WTC11 (cell line): ENCODE measurements at regions not wholly inside any gene's neighbourhood (a gene's known extent, or its start where the extent isn't known, plus 50 kb on each side); places are given as distances from the start of the nearest gene placed in this dataset.

Source experiments
- ATAC-seq: fragments of 200-7000 bp; cut with Tn5 transposase; 2 replicates; pipeline ENCODE4 v1.10.0; 2021; ENCODE audit warnings: mild to moderate bottlenecking, moderate library complexity
- CTCF ChIA-PET: fragments of 300-600 bp; sonication (Branson Sonifier 250); formaldehyde crosslinking; loops from one replicate; lab custom pipeline; 2021; ENCODE audit warnings: antibody characterized with exemption; lab: Charles Lee
- POLR2A ChIA-PET: fragments of 350-600 bp; sonication (Branson Sonifier 250); formaldehyde crosslinking; loops from one replicate; lab custom pipeline; 2021; ENCODE audit warnings: antibody characterized with exemption; lab: Charles Lee
- DNase-seq: peaks from one replicate; pipeline ENCODE4 v3.0.0; 2021; ENCODE audit warnings: low spot score
- H3K27ac Mint-ChIP-seq: 2 replicates; pipeline ENCODE4 v1.8.0; 2021; ENCODE audit warnings: mixed read lengths
- H3K27me3 Mint-ChIP-seq: 2 replicates; pipeline ENCODE4 v1.8.0; 2021; ENCODE audit warnings: low read depth, mild to moderate bottlenecking, moderate library complexity, mixed read lengths
- H3K36me3 Mint-ChIP-seq: 2 replicates; pipeline ENCODE4 v1.8.0; 2021; ENCODE audit warnings: mixed read lengths
- H3K4me1 Mint-ChIP-seq: 2 replicates; pipeline ENCODE4 v1.8.0; 2022; ENCODE audit warnings: mixed read lengths
- H3K4me3 Mint-ChIP-seq: 2 replicates; pipeline ENCODE4 v1.8.0; 2021; ENCODE audit warnings: mild to moderate bottlenecking, moderate library complexity, mixed read lengths
- H3K9me3 Mint-ChIP-seq: 2 replicates; pipeline ENCODE4 v1.8.0; 2021; ENCODE audit warnings: mixed read lengths
- CREM ChIP-seq: sonication (generic); formaldehyde crosslinking; IDR thresholded peaks from 2 replicates; pipeline ENCODE4 v1.8.1; 2022; ENCODE audit warnings: mild to moderate bottlenecking, missing genetic modification reagents, moderate library complexity
- ELF4 ChIP-seq: sonication (generic); formaldehyde crosslinking; IDR thresholded peaks from 2 replicates; pipeline ENCODE4 v1.8.1; 2022; ENCODE audit warnings: low read depth, mild to moderate bottlenecking, moderate library complexity, missing genetic modification reagents
- ESRRA ChIP-seq: sonication (generic); formaldehyde crosslinking; IDR thresholded peaks from 2 replicates; pipeline ENCODE4 v1.8.1; 2022; ENCODE audit warnings: mild to moderate bottlenecking, missing genetic modification reagents, borderline replicate concordance
- ETV6 ChIP-seq: sonication (generic); formaldehyde crosslinking; IDR thresholded peaks from 2 replicates; pipeline ENCODE4 v1.8.1; 2022; ENCODE audit warnings: mild to moderate bottlenecking, missing genetic modification reagents
- JUN ChIP-seq: sonication (generic); formaldehyde crosslinking; IDR thresholded peaks from 2 replicates; pipeline ENCODE4 v1.8.0; 2023; ENCODE audit warnings: mild to moderate bottlenecking, missing genetic modification reagents
- NFE2L1 ChIP-seq: sonication (generic); formaldehyde crosslinking; IDR thresholded peaks from 2 replicates; pipeline ENCODE4 v1.8.1; 2023; ENCODE audit warnings: missing genetic modification reagents
- NFYB ChIP-seq: sonication (generic); formaldehyde crosslinking; conservative IDR thresholded peaks from 2 replicates; pipeline ENCODE4 v1.8.0; 2022; ENCODE audit warnings: low read depth, missing genetic modification reagents
- NR1H2 ChIP-seq: sonication (generic); formaldehyde crosslinking; IDR thresholded peaks from 2 replicates; pipeline ENCODE4 v1.9.0; 2021; ENCODE audit warnings: mild to moderate bottlenecking, moderate library complexity, missing genetic modification reagents
- SP1 ChIP-seq: sonication (generic); formaldehyde crosslinking; conservative IDR thresholded peaks from 2 replicates; pipeline ENCODE4 v1.8.1; 2022; ENCODE audit warnings: missing genetic modification reagents
- TCF7 ChIP-seq: sonication (generic); formaldehyde crosslinking; IDR thresholded peaks from 2 replicates; pipeline ENCODE4 v1.8.0; 2022; ENCODE audit warnings: mild to moderate bottlenecking, low read depth, missing genetic modification reagents, moderate library complexity
- TEAD1 ChIP-seq: sonication (generic); formaldehyde crosslinking; IDR thresholded peaks from 2 replicates; pipeline ENCODE4 v1.8.0; 2022; ENCODE audit warnings: mild to moderate bottlenecking, missing genetic modification reagents
- ZNF416 ChIP-seq: fragments of 250-450 bp; sonication (Bioruptor Pico); IDR thresholded peaks from 2 replicates; pipeline ENCODE4 v1.9.0; 2021; ENCODE audit warnings: mild to moderate bottlenecking, inconsistent platforms
- TF ChIP-seq, protein P1 (sequence below): sonication (generic); formaldehyde crosslinking; IDR thresholded peaks from 2 replicates; pipeline ENCODE4 v1.8.1; 2022; ENCODE audit warnings: mild to moderate bottlenecking, missing genetic modification reagents, moderate library complexity, borderline replicate concordance
- TF ChIP-seq, protein P2 (sequence below): sonication (generic); formaldehyde crosslinking; IDR thresholded peaks from 2 replicates; pipeline ENCODE4 v1.8.1; 2023; ENCODE audit warnings: mild to moderate bottlenecking, missing genetic modification reagents
- TF ChIP-seq, protein P3 (sequence below): fragments of 250-450 bp; sonication (Bioruptor Pico); IDR thresholded peaks from 2 replicates; pipeline ENCODE4 v1.8.0; 2021; ENCODE audit warnings: mild to moderate bottlenecking
- TF ChIP-seq, protein P4 (sequence below): fragments of 250-450 bp; sonication (Bioruptor Pico); conservative IDR thresholded peaks from 2 replicates; pipeline ENCODE4 v1.9.0; 2021; ENCODE audit warnings: mild to moderate bottlenecking
- TF ChIP-seq, protein P5 (sequence below): sonication (generic); formaldehyde crosslinking; IDR thresholded peaks from 2 replicates; pipeline ENCODE4 v1.8.1; 2023; ENCODE audit warnings: mild to moderate bottlenecking, missing genetic modification reagents, moderate library complexity
- TF ChIP-seq, protein P6 (sequence below): sonication (generic); formaldehyde crosslinking; IDR thresholded peaks from 2 replicates; pipeline ENCODE4 v1.8.1; 2022; ENCODE audit warnings: low read depth, mild to moderate bottlenecking, moderate library complexity, missing genetic modification reagents, borderline replicate concordance
- TF ChIP-seq, protein P7 (sequence below): fragments of 250-450 bp; sonication (Bioruptor Pico); IDR thresholded peaks from 2 replicates; pipeline ENCODE4 v1.9.0; 2021; ENCODE audit warnings: moderate library complexity, mild to moderate bottlenecking, inconsistent platforms, borderline replicate concordance
- TF ChIP-seq, protein P8 (sequence below): fragments of 250-450 bp; sonication (Bioruptor Pico); IDR thresholded peaks from 2 replicates; pipeline ENCODE4 v1.9.0; 2021; ENCODE audit warnings: mild to moderate bottlenecking

DNA sequence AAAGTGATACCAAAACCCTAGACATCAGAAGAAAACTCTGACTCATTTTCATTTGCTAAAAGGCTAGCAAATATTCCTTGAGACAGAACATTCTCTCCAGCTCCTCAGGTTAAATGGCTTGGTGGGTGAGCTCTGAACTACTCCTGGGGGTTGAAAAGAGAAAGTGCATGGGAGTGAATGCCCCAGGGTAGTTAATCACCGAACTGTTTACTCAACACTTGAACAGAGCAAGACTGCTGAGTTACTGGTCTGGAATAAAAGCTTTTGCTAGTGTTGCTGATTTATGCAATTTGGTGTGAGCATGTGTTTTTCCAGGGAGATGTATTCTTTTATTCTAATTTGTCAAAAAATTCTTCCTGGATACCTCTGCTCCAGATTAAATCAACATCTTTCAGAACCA, 88.3 kb upstream of the PRDM9 start:
- H3K36me3 Mint-ChIP-seq, result peaks cover 23% of the 10 kb centered on the region
- peaks cover 48% of the 10 kb centered on the region for H3K9me3 Mint-ChIP-seq
- H3K27ac Mint-ChIP-seq, result 0 out of 2 replicates have a peak overlapping the region, but pooled peaks have one; percentile 14
- DNase-seq (no peak), ATAC-seq (peak; percentile 100)
- TF ChIP-seq NR1H2 (CRISPR knock-in tag) (no peak), TCF7 (no peak), ELF4 (CRISPR knock-in tag) (no peak), NFYB (no peak), ESRRA (no peak)
- TF ChIP-seq, protein P1, sequence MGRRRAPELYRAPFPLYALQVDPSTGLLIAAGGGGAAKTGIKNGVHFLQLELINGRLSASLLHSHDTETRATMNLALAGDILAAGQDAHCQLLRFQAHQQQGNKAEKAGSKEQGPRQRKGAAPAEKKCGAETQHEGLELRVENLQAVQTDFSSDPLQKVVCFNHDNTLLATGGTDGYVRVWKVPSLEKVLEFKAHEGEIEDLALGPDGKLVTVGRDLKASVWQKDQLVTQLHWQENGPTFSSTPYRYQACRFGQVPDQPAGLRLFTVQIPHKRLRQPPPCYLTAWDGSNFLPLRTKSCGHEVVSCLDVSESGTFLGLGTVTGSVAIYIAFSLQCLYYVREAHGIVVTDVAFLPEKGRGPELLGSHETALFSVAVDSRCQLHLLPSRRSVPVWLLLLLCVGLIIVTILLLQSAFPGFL, result no peak
- TF ChIP-seq, protein P2, sequence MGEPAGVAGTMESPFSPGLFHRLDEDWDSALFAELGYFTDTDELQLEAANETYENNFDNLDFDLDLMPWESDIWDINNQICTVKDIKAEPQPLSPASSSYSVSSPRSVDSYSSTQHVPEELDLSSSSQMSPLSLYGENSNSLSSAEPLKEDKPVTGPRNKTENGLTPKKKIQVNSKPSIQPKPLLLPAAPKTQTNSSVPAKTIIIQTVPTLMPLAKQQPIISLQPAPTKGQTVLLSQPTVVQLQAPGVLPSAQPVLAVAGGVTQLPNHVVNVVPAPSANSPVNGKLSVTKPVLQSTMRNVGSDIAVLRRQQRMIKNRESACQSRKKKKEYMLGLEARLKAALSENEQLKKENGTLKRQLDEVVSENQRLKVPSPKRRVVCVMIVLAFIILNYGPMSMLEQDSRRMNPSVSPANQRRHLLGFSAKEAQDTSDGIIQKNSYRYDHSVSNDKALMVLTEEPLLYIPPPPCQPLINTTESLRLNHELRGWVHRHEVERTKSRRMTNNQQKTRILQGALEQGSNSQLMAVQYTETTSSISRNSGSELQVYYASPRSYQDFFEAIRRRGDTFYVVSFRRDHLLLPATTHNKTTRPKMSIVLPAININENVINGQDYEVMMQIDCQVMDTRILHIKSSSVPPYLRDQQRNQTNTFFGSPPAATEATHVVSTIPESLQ, result no peak
- TF ChIP-seq, protein P3, sequence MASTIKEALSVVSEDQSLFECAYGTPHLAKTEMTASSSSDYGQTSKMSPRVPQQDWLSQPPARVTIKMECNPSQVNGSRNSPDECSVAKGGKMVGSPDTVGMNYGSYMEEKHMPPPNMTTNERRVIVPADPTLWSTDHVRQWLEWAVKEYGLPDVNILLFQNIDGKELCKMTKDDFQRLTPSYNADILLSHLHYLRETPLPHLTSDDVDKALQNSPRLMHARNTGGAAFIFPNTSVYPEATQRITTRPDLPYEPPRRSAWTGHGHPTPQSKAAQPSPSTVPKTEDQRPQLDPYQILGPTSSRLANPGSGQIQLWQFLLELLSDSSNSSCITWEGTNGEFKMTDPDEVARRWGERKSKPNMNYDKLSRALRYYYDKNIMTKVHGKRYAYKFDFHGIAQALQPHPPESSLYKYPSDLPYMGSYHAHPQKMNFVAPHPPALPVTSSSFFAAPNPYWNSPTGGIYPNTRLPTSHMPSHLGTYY (CRISPR knock-in tag), result no peak
- peaks cover 4% of the 10 kb centered on the region for H3K4me1 Mint-ChIP-seq
- H3K27me3 Mint-ChIP-seq, result no peaks in the 10 kb centered on the region; the same call in 1 of the 2 replicates
- H3K4me3 Mint-ChIP-seq, result no peak overlapping the region
- ChIA-PET CTCF (interaction anchor here (0.6 to 0.7 kb wide), 2 partner anchors 17 to 210 kb away, joined by 3 to 4 read pairs; no protein-coding TSS in a partner anchor), POLR2A (no interaction called here)

DNA sequence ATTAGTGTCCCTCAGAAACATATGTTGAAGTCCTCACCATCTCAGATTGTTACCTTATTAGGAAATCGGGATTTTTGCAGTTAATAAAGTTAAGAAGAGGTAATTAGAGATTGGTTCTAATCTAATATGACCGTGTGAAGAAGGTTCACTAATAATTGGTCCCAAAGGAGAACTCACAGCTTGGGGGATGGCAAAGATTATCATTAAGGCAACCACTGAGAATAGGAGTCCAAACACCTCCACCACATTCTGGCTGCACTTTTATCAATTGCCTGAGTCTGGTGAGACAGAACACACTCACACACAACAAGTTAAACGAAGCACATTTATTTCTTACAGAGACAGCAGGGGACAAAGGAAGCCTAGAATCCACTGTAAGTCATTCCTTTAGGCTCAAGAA, 94.9 kb upstream of the PRDM9 start:
- peaks cover 3% of the 10 kb centered on the region; the same call in 1 of the 2 replicates for H3K4me1 Mint-ChIP-seq
- H3K27ac Mint-ChIP-seq, result no peak overlapping the region
- H3K27me3 Mint-ChIP-seq, result no peaks in the 10 kb centered on the region
- ATAC-seq (no peak), DNase-seq (no peak)
- H3K4me3 Mint-ChIP-seq, result no peak overlapping the region
- peaks cover 4% of the 10 kb centered on the region for H3K36me3 Mint-ChIP-seq
- ChIA-PET CTCF (no interaction called here), POLR2A (no interaction called here)
- peaks cover 17% of the 10 kb centered on the region for H3K9me3 Mint-ChIP-seq
- TF ChIP-seq NFE2L1 (CRISPR knock-in tag), result no peak
- TF ChIP-seq JUN (CRISPR knock-in tag), result no peak
- TF ChIP-seq, protein P4, sequence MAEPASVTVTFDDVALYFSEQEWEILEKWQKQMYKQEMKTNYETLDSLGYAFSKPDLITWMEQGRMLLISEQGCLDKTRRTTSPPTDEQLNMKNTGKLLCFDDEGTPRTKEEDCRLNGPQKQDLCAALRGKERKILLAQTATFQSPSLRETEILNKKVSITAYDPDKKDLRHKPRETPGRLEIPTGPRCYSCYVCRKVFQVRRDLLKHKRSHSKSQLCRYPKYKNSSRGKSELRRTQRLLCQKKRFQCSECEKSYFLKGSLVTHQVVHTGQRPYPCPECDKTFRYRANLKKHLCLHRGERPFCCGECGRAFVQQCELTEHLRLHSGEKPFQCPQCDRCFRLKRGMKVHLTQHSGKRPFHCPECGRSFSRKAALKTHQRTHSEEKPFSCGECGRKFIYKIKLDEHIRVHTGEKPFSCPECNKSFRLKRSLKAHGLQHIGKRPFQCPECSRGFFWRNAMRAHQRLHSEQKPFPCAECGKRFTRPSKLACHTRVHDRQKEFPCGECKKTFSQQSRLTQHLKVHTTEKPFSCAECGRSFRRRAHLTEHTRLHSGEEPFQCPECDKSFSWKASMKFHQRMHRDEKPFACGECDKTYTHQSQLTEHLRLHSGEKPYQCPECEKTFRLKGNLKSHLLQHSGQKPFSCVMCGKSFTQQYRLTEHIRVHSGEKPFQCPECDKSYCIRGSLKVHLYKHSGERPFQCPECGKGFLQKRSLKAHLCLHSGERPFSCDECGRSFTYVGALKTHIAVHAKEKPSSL, result no peak
- TF ChIP-seq, protein P5, sequence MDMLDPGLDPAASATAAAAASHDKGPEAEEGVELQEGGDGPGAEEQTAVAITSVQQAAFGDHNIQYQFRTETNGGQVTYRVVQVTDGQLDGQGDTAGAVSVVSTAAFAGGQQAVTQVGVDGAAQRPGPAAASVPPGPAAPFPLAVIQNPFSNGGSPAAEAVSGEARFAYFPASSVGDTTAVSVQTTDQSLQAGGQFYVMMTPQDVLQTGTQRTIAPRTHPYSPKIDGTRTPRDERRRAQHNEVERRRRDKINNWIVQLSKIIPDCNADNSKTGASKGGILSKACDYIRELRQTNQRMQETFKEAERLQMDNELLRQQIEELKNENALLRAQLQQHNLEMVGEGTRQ (CRISPR knock-in tag), result no peak
- TF ChIP-seq, protein P6, sequence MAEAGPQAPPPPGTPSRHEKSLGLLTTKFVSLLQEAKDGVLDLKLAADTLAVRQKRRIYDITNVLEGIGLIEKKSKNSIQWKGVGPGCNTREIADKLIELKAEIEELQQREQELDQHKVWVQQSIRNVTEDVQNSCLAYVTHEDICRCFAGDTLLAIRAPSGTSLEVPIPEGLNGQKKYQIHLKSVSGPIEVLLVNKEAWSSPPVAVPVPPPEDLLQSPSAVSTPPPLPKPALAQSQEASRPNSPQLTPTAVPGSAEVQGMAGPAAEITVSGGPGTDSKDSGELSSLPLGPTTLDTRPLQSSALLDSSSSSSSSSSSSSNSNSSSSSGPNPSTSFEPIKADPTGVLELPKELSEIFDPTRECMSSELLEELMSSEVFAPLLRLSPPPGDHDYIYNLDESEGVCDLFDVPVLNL (CRISPR knock-in tag), result no peak
- TF ChIP-seq, protein P7, sequence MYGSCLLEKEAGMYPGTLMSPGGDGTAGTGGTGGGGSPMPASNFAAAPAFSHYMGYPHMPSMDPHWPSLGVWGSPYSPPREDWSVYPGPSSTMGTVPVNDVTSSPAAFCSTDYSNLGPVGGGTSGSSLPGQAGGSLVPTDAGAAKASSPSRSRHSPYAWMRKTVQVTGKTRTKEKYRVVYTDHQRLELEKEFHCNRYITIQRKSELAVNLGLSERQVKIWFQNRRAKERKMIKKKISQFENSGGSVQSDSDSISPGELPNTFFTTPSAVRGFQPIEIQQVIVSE, result no peak
- TF ChIP-seq ZNF416 (CRISPR knock-in tag), result no peak
- TF ChIP-seq CREM (CRISPR knock-in tag), result no peak
- TF ChIP-seq, protein P8, sequence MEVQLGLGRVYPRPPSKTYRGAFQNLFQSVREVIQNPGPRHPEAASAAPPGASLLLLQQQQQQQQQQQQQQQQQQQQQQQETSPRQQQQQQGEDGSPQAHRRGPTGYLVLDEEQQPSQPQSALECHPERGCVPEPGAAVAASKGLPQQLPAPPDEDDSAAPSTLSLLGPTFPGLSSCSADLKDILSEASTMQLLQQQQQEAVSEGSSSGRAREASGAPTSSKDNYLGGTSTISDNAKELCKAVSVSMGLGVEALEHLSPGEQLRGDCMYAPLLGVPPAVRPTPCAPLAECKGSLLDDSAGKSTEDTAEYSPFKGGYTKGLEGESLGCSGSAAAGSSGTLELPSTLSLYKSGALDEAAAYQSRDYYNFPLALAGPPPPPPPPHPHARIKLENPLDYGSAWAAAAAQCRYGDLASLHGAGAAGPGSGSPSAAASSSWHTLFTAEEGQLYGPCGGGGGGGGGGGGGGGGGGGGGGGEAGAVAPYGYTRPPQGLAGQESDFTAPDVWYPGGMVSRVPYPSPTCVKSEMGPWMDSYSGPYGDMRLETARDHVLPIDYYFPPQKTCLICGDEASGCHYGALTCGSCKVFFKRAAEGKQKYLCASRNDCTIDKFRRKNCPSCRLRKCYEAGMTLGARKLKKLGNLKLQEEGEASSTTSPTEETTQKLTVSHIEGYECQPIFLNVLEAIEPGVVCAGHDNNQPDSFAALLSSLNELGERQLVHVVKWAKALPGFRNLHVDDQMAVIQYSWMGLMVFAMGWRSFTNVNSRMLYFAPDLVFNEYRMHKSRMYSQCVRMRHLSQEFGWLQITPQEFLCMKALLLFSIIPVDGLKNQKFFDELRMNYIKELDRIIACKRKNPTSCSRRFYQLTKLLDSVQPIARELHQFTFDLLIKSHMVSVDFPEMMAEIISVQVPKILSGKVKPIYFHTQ (CRISPR knock-in tag), result no peak
- no peak for TF ChIP-seq SP1
- TF ChIP-seq ETV6, result no peak
- TF ChIP-seq TEAD1 (CRISPR knock-in tag), result no peak
